PFSK-1 (cell line): ENCODE measurements at regions not wholly inside any gene's neighbourhood (a gene's known extent, or its start where the extent isn't known, plus 50 kb on each side); places are given as distances from the start of the nearest gene placed in this dataset.

ENCODE experiments used
- FOXP2 ChIP-seq: optimal IDR thresholded peaks from 2 replicates; pipeline ENCODE3; 2011; ENCODE audit warnings: borderline replicate concordance, control low read depth, inconsistent platforms; ENCODE audit not compliant: insufficient read depth; ENCODE audit errors: extremely low read length, extremely low read depth
- POLR2AphosphoS5 ChIP-seq: IDR thresholded peaks from 2 replicates; pipeline ENCODE4 v1.6.1; 2012; ENCODE audit warnings: low read depth, mild to moderate bottlenecking, control low read depth, low read length, moderate library complexity
- SIN3A ChIP-seq: IDR thresholded peaks from 2 replicates; pipeline ENCODE4 v1.6.1; 2012; ENCODE audit warnings: mild to moderate bottlenecking, low read length, moderate library complexity, borderline replicate concordance; ENCODE audit not compliant: insufficient read depth
- TAF1 ChIP-seq: IDR thresholded peaks from 2 replicates; pipeline ENCODE4 v1.6.1; 2012; ENCODE audit warnings: low read length, control low read depth, borderline replicate concordance; ENCODE audit not compliant: insufficient read depth
- TF ChIP-seq, protein P1 (sequence below), 2 experiments: IDR thresholded peaks; 2 replicates each; pipeline versions ENCODE4 v1.6.1 to v1.8.0; 2011 to 2012; ENCODE audit warnings: low read depth in 2 of 2, low read length in 2 of 2, control low read depth in 1 of 2, inconsistent platforms in 1 of 2, mild to moderate bottlenecking in 1 of 2, moderate library complexity in 1 of 2; ENCODE audit not compliant: insufficient read depth in 1 of 2

GRCh38 chr16:66304151-66304550, 62.3 kb upstream of the CDH5 start:
- TF ChIP-seq, protein P1, sequence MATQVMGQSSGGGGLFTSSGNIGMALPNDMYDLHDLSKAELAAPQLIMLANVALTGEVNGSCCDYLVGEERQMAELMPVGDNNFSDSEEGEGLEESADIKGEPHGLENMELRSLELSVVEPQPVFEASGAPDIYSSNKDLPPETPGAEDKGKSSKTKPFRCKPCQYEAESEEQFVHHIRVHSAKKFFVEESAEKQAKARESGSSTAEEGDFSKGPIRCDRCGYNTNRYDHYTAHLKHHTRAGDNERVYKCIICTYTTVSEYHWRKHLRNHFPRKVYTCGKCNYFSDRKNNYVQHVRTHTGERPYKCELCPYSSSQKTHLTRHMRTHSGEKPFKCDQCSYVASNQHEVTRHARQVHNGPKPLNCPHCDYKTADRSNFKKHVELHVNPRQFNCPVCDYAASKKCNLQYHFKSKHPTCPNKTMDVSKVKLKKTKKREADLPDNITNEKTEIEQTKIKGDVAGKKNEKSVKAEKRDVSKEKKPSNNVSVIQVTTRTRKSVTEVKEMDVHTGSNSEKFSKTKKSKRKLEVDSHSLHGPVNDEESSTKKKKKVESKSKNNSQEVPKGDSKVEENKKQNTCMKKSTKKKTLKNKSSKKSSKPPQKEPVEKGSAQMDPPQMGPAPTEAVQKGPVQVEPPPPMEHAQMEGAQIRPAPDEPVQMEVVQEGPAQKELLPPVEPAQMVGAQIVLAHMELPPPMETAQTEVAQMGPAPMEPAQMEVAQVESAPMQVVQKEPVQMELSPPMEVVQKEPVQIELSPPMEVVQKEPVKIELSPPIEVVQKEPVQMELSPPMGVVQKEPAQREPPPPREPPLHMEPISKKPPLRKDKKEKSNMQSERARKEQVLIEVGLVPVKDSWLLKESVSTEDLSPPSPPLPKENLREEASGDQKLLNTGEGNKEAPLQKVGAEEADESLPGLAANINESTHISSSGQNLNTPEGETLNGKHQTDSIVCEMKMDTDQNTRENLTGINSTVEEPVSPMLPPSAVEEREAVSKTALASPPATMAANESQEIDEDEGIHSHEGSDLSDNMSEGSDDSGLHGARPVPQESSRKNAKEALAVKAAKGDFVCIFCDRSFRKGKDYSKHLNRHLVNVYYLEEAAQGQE (IDR thresholded peaks at IDR 0.05; ENCODE audit: insufficient read depth in 1 of 2, low read depth in 2 of 2, low read length in 2 of 2): no peak
- no peak for TF ChIP-seq POLR2AphosphoS5
- TF ChIP-seq TAF1: no peak
- TF ChIP-seq FOXP2: no peak
- TF ChIP-seq SIN3A: no peak
